ENCODE measurements at regions not wholly inside any gene's neighbourhood (a gene's known extent, or its start where the extent isn't known, plus 50 kb on each side); places are given as distances from the start of the nearest gene placed in this dataset.

GRCh38 chr7:12943781-12944180 lies 256.3 kb downstream of the ARL4A start:
- TF ChIP-seq EZH2 (IDR thresholded peaks at IDR 0.05; ENCODE audit: insufficient read depth, poor library complexity, severe bottlenecking) (no peak), EZH2phosphoT487 (IDR thresholded peaks at IDR 0.05; ENCODE audit: insufficient read depth, low read depth) (no peak)

Data from GM23248 (cell line).